DMS53 treated with DMSO at 0.1 percent for 48 hours (cell line): ENCODE measurements at regions not wholly inside any gene's neighbourhood (a gene's known extent, or its start where the extent isn't known, plus 50 kb on each side); places are given as distances from the start of the nearest gene placed in this dataset.

Experiments
- DNase-seq: peaks from one replicate; lab custom pipeline; 2025; ENCODE audit not compliant: unreplicated experiment; lab: John Stamatoyannopoulos, UW

DNA sequence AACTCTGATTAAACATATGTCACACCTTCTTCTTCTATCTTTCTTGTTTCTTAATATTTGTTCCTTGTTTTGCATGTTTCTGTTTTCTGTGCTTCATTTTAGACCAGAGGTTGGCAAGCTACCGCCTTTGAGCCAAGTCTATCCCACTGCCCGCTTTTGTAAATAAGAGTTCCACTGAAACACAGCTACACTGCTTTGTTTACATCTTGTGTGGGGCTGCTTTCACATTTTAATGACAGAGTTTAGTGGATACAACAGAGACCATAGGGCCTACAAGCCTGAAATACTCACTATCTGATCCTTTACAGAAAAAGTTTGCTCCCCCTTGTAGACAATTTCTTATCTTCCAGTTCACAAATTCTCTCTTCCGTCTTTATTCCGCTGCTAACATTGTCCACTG is 109.4 kb upstream of the SPACA1 start:
- DNase-seq, result no peak

DNA sequence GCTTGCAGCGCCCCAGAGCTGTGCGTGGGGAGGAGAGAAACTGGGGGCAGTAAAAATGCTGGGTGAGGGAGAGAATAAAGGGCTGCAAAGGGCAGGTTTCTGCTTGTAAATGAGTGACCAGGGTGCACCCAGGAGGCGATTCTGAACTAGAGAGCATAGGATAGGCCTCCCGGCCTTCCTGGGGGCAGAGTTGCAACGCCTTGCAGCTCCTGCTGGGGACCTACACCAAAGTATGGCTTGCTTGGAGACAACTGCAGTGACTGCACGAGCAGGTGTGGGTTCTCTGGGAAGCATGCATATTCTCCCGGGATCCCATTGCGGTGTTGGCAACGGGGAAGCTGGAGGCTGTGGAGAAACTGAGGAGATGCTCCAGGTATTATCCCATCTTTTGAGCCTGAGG is 111.6 kb upstream of the SPACA1 start:
- no peak for DNase-seq

DNA sequence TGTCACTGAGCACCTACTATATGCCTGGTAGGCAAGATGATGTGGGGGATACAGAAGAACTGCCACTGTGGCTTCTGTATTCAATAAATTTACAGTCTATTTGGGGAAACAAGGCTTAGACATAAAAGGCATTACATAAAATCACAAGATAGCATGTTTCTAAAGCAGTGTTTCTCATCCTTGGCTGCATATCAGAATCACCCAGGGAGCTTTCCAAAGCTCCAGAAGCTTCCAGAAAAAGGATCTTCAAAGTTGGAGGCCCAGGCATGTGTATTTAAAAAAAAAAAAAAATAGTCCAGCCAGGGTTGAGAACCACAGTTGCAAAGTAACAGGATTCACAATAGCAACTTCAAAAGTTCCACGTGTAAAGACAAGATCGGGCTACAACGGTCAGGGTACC is 112.4 kb upstream of the SPACA1 start:
- no peak for DNase-seq

DNA sequence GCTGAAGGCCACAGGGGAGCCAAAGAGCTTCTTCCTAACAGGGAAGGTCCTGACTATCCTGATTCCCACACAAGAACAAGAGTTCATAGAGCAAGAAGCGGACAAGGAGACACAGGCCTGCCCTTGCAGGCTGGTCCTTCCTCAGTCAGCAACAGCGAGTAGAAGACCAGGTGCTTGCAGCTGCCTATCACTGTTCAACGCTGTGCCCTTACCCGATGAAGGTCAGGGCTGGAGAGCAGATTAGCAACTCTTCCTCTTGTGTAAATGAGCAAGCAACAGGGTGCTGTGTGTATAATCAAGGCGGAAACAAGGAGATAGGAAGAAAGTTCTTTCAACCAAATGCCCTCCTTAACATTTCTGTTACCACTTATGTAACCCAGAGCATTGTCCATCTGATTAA is 115.3 kb upstream of the SPACA1 start:
- DNase-seq, result no peak

DNA sequence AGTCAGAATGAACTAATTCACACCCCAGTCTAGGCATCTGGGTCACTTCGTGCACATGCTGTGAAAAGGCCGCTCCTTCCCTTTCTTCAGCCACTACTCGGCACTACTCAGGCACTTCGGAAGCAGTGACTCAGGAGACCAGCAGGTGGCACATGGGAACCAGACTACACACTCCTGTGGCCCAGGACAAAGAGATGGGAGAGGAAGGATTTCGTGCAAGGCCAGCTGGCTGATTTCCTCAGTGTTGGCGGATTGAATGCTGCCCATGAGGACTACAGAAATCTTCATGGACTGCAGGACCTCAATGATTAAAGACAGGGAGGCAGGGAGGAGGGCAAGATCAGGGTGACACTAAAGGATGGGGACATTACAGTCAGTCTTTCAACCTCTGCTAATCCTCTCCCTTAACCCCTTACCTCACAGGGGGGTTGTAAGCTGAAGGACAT is 117.8 kb upstream of the SPACA1 start:
- peak; percentile 66 for DNase-seq

DNA sequence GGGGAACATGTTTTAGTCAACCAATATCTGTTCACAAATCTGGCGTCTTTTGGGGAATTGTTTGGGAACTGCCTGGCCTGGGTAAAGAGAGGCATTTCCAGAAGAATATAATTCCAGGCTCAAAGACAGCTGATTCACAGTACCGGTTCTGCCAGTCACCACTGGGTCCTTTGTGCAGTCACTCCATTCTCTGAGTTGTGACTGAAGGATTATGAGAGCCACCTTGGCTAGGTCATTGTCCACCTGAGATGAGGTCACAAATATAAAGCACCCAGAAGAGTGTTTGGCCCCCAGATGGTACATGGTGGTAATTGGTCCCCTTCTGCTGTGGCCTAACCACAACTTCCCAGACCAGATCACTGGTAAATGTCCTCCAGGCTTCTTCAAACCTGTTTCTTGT is 121.0 kb upstream of the SPACA1 start:
- DNase-seq, result no peak

DNA sequence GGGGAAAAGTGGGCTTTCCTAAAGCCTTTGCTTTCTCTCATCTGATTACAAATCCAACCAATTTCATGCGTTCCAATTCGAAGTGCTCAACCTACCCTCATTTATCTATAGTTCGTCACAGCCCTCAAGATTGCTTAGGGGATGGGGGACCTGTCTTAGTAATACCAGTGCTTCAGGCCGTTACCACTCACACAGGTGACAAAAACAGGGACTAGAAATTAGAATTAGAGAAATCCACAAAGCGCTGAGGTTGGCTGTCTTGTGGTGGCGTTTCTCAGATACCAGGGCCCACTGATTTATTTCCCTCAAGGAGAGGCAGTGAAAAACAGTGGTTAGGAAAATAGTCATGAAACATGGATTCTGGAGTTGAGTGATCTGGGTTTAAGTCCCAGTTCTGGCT is 121.6 kb upstream of the SPACA1 start:
- DNase-seq, result no peak

DNA sequence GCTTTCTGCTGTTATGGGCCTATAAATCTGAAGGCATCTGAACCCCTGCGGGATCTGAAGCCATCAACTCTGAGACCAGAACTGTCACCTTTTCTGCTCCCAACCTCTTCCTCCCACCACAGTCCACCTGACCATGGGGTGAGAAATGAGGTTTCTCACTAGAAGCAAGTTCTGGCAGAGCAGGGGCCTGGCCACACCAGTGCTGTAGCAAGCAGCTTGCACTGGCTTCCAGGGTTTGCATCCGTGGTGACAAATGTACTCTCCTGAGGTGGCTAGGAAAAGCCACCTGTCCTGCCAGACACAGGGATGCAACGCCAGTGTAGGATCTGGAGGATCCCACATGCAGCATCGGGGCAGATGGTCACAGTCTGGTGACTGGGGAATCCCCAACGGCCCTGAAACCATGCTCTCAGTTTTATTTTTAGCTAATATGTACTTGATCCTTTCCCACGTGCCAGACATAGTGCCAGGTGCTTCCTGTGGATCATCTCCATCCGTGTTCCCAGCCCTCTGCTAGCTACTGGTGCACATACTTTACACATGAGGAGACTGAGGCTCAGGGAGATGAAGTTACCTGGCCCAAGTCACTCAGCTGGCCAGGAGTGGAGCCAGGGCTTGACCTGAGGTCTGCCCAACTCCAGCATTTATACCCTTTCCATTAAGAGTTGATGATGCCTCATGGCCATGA is 122.1 kb upstream of the SPACA1 start:
- peak; percentile 74 for DNase-seq

DNA sequence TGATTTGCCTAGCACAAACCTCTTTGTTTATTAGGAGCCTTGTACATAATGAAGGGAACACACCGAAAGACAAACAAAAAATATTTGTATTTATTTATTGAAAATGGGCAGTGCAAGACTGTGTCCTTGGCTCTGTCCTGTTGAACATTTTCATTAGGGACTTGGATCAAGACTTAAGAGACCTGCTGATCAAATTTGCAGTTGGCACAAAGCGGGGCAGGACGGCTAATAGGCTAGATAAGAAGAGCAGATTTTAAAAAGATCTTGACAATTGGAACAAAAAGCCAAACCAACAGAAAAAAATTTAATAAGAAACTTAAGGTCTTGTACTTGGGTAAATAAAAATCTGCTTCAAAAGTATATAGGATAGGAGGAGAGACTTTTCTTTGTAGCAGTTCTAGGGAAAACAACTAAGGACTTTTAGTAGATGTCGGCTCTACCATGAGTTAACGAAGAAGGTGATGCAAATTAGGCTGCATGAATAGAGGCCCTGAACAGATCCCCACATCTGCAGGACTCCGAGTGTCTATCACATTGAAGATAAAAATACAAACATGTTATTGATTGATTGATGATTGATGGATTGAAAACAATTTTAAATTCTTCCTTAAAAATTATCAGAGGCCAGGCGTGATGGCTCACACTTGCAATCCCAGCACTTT is 124.1 kb upstream of the SPACA1 start:
- DNase-seq, result no peak

DNA sequence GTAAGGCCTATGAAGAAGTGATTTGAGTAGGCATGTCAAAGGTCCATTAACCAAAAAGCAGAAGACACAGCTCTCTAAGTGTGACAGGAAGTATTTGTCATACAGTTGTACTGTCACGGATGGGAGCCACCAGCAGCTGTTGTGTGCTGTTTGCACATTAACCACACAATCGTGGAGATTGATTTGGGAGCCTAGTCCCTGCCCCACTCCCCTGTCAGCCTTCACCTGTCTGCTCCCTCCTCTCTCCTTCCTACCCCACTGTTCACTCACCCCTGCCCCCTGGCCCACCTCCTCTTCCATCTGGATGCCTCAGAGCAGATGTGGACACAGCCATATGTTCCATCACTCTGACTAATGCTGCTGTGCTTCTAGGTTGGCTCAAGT is 124.7 kb upstream of the SPACA1 start:
- DNase-seq, result peak; percentile 68

DNA sequence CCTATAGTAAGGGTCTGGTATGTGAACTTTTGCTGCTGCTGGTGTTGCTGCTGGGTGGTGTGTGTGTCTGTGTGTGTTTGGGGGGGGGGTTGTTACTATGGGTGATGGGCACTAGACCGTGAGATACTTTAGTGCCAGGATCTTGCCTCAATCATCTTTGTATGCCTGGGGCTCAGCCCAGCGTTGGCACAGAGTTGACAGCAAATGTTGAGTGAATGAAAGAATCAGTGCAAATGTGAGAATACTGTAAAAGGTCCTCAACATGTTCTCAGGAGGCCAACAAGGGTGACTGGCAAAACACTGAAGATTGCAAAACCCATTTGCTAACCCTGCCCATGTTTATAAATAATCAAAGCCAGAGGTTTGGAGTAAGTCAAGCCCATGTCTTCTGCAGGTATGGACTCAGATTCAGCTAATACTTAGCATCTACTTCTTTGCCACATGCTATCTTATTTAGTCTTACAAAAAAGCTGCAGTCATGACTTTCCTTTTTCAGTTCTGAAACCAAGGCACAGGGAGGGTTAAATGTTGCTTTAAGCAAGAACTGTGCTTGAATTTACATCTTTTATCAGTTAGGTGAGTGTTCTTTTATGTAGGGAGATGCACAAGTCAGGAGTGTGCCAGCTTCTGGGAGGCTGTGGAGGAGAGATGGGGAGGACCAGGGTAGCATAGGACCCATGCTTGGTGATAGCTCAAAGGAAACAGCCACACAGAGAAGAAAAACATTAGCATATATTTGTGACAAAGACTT is 125.3 kb upstream of the SPACA1 start:
- DNase-seq, result no peak

DNA sequence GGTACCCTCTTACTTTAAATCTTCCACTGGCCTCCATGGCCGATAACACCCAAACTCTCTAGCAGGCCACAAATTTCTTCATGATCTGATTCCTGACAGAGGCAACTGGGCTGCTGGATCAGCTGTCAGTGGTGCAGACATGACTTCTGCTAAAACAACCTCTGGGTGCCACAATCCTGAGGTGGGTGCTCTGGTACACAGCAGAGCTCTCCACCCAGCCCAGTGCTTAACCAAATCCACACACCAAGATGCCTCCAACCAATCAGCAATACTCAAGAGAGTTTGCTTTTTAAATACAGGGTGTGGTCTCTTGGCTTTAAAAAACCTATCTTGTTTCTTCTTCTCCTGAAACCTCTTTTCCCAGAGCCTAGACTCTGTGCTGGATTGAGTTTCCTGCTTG is 126.6 kb upstream of the SPACA1 start:
- no peak for DNase-seq

DNA sequence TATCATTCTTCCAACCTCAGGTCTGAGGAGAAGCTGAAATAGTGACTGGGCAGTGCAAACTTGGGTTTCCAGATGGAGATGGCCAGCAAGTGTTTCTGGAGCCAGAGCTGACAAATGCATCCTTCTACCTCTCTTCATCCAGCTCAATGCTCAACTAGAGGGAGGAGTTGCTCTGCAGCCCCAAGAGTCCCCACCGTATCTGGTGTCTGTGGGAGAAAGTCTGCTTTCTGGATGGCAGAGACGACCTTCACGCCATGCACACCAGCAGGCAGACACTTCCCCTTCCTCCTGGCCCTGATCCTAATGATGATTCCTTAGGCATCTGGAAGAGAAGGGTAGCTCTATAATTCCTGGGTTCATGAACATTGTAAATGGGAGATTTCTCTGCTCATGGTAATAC is 127.4 kb upstream of the SPACA1 start:
- DNase-seq, result no peak

DNA sequence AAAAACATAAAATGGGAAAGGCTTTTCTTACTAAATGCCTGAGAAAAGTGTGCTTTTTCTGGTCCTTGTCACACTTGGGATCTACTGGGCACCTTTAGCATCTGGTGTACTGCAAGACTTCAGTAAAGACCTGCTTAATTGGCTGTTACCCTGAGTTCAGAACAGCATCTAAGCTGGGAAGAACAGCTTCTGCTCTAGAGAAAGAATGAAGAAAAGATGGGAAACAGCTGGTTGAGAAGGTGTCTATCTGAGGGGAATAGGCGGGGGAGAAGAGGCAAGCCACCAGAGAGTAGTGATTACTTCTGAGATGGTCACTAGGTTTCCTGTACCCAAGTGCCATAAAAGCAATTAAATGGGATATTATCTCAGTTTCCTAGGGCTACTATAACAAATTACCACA is 128.2 kb upstream of the SPACA1 start:
- DNase-seq, result no peak

DNA sequence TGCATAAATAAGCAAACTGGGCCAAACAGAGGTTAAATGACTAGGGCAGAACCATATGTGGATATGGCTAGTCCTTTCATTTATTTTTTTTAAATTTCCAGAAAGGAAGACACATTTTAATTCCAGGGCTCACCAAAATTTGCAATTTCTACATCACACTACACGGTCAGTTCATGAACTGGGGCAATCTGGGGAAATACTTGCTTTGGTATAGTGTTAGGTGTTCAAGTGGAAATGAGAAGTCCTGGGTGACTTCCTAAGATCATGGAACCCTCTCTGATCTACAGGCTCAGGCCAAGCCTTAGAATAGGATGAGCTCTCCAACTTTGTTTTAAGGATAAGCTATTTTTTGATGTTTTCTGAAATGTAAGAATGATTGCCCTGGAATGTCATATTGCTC is 128.6 kb upstream of the SPACA1 start:
- no peak for DNase-seq

DNA sequence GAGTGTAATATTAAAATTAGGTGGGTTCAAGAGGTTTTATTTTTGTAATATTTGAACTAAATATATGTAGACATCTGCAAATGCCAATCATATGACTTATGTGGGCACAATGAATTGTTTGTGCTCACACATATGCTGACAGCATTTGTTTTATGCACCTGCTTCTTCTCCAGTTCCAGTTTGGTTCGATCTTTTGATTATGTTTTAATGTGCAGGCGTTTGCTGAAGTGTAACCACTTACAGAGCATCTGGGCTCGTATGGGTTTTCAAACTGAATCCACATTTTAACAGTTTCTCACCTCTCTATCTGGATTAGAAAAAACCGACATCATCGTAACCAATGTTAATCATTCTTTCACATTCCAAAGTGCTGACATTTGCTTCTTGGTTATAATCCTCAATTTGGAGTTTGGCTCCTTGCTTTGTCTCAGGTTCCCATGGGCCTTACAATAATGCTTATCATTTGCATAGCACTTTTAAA is 129.1 kb upstream of the SPACA1 start:
- DNase-seq, result no peak

DNA sequence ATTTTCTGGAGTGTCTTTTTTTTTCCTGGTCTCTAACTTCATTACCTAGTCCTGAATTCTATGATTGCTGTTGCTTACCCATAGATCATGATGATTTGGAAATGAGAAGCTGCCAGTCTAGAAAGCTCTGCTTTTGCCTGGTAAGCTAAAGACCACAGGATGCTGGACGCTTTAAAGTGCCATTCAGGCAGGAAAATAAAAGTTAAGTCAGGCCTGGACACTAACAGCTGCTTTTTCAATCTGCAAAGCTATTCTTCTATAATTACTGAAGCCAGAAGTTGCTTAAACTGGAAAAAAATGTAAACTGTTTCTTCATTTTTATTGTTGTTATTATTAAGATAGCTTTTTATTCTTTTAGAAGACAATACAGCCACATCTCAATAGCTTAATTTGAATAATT is 129.8 kb upstream of the SPACA1 start:
- DNase-seq, result no peak

DNA sequence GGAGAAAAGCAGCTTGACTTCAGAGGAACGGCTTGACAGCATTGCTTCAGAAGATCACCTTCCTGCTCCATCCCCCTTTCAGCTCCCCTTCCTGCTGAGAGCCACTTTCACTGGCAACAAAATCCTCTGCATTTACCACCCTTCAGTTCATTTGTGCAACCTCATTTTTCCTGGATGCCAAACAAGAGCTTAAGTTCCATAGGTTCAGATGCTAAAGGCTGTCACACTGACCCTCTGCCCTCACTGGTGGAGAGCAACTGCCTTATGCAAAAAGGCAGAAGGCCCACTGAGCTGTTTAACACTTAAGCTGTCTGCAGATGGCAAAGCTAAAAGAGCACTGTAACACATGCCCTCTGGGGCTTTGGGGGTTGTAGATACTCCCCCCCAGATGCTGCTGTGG is 131.2 kb upstream of the SPACA1 start:
- no peak for DNase-seq

DNA sequence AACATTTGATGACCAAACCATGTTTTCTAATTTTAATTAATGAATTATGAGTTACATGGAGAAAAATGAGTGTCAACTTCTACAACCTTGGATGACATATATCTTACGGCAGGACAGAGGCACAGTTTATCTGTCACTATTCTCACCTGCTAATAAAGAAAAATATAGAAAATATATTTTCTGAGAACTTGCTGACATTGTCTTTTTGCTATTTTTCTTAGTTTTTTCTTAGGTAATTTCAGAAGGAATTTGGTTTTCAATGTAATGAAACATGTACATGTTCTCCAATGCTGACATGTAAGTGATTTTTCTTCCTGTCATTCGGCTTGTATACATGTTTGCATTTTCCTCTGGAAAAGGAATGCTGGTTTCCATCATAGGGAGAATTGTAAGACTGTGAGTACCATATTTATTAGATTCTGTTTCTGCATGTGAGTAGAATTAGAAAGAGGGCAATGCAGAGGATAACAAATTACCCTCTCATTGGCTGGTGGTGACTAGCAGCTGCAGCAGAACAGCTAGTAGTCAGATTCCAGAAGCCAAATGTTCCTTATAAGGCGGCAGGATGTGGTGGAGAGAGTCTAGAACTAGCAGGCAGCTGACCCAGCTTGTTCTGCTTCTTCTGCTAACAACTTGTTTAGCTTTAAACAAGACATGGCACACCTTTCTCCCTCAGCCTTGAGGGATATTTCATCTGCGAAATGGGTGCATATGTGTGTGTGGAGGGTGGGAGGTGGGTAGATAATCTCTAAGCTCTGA is 132.8 kb upstream of the SPACA1 start:
- no peak for DNase-seq

DNA sequence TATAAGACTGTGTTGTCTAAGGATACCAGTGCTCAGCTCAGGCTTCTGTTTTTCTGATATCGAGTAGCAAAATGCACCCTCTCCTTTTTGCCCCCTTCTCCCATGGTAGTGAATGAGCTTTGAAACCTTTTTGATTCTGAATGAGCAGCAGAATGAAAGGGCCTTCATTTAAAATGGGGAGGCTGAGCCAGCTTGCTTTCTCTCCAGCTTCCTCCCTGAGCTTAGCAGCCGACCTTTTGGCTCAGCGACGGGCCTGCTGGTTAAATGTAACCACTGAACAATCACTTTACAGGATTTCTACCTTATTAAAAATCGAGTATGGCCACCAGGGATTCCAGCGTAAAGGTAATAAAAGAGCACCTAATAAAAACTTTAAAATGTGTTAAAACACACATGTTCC is 133.7 kb upstream of the SPACA1 start:
- DNase-seq, result no peak

DNA sequence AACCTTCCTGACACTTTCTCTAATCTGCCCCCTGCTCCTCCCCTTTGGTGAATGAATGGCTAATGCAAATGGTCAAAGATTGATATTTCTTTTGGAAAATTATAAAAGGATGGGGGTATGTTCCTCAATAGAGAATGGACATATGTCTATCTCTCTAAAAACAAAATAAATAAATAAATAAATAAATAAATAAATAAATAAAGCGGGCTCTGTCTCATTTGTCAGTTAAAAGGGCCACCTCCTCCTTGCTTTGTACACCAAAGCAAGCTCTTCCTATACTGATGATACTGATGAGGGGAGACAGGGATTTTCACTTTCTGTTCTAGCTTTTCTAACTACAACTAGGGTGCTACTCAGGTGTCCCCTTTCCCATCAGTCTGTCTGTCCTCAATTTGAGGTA is 135.5 kb upstream of the SPACA1 start:
- no peak for DNase-seq
